Muscle layer of duodenum (tissue), 2 donors: ENCODE measurements at regions not wholly inside any gene's neighbourhood (a gene's known extent, or its start where the extent isn't known, plus 50 kb on each side); places are given as distances from the start of the nearest gene placed in this dataset.

Experiments used
- H3K27ac ChIP-seq: one replicate; pipeline ENCODE4 v1.7.0; 2013; ENCODE audit warnings: mild to moderate bottlenecking, low read length
- H3K27me3 ChIP-seq: one replicate; pipeline ENCODE4 v1.7.0; 2013; ENCODE audit warnings: low read depth, mild to moderate bottlenecking, control low read depth, low read length
- H3K36me3 ChIP-seq, 2 donors: one replicate each; pipeline ENCODE4 v1.7.0; 2013; ENCODE audit warnings: low read length in 2 of 2, control low read depth in 1 of 2, mild to moderate bottlenecking in 1 of 2; ENCODE audit not compliant: insufficient read depth in 2 of 2, control insufficient read depth in 1 of 2
- H3K4me1 ChIP-seq, 2 donors: one replicate each; pipeline ENCODE4 v1.7.0; 2013; ENCODE audit warnings: low read length in 2 of 2, mild to moderate bottlenecking in 2 of 2, control low read depth in 1 of 2, moderate library complexity in 1 of 2; ENCODE audit not compliant: insufficient read depth in 2 of 2, control insufficient read depth in 1 of 2
- H3K4me3 ChIP-seq, 2 donors: one replicate each; pipeline ENCODE4 v1.7.0; 2013; ENCODE audit warnings: low read length in 2 of 2, low read depth in 1 of 2, mild to moderate bottlenecking in 1 of 2
- H3K9me3 ChIP-seq, 2 donors: one replicate each; pipeline ENCODE4 v1.7.0; 2013; ENCODE audit warnings: low read length in 2 of 2, control low read depth in 1 of 2, mild to moderate bottlenecking in 1 of 2; ENCODE audit not compliant: control insufficient read depth in 1 of 2
- donor health status: healthy.

- no peaks in the 10 kb centered on the region for H3K4me1 ChIP-seq
- no peaks in the 10 kb centered on the region for H3K9me3 ChIP-seq
- H3K4me3 ChIP-seq: no peak overlapping the region
- no peaks in the 10 kb centered on the region for H3K27me3 ChIP-seq
- no peaks in the 10 kb centered on the region for H3K36me3 ChIP-seq
- H3K27ac ChIP-seq: no peak overlapping the region
Observed at GRCh38 chr6:166877906-166878305, 78.4 kb downstream of the RNASET2 start.

- H3K27me3 ChIP-seq: no peaks in the 10 kb centered on the region
Observed at GRCh38 chr6:166877349-166877748, 79.0 kb downstream of the RNASET2 start.

GRCh38 chr6:166872531-166873009 lies 83.8 kb downstream of the RNASET2 start:
- no peaks in the 10 kb centered on the region for H3K27me3 ChIP-seq
- H3K4me3 ChIP-seq: no peak overlapping the region
- no peaks in the 10 kb centered on the region for H3K9me3 ChIP-seq
- H3K4me1 ChIP-seq: no peaks in the 10 kb centered on the region
- no peak overlapping the region for H3K27ac ChIP-seq
- no peaks in the 10 kb centered on the region for H3K36me3 ChIP-seq

More at GRCh38 chr6:166877349-166877748, 79.0 kb downstream of the RNASET2 start:
- H3K36me3 ChIP-seq: no peaks in the 10 kb centered on the region
- H3K4me3 ChIP-seq: no peak overlapping the region
- no peak overlapping the region for H3K27ac ChIP-seq
- H3K9me3 ChIP-seq: no peaks in the 10 kb centered on the region
- H3K4me1 ChIP-seq: no peaks in the 10 kb centered on the region

GRCh38 chr6:166870602-166871208 lies 85.6 kb downstream of the RNASET2 start:
- H3K9me3 ChIP-seq: no peaks in the 10 kb centered on the region
- H3K4me1 ChIP-seq: no peaks in the 10 kb centered on the region
- no peak overlapping the region for H3K27ac ChIP-seq
- H3K27me3 ChIP-seq: no peaks in the 10 kb centered on the region
- no peaks in the 10 kb centered on the region for H3K36me3 ChIP-seq
- no peak overlapping the region for H3K4me3 ChIP-seq

GRCh38 chr6:166866839-166867637 lies 89.3 kb downstream of the RNASET2 start:
- no peak overlapping the region for H3K4me3 ChIP-seq
- H3K36me3 ChIP-seq: no peaks in the 10 kb centered on the region
- H3K27ac ChIP-seq: no peak overlapping the region
- no peaks in the 10 kb centered on the region for H3K9me3 ChIP-seq
- no peaks in the 10 kb centered on the region for H3K27me3 ChIP-seq
- peaks cover 0 to 10% of the 10 kb centered on the region in 2 donors for H3K4me1 ChIP-seq

GRCh38 chr6:166864333-166864732 lies 92.0 kb downstream of the RNASET2 start:
- peaks cover 3% of the 10 kb centered on the region for H3K27me3 ChIP-seq
- H3K27ac ChIP-seq: no peak overlapping the region
- peaks cover 0 to 10% of the 10 kb centered on the region in 2 donors for H3K4me1 ChIP-seq

GRCh38 chr6:166862978-166863530 lies 93.3 kb downstream of the RNASET2 start:
- Histone ChIP-seq H3K27ac (no peak overlapping the region), H3K4me1 (peaks cover 0 to 10% of the 10 kb centered on the region in 2 donors), H3K27me3 (peaks cover 3% of the 10 kb centered on the region), H3K4me3 (peak overlapping the region; percentile 48 to 72), H3K9me3 (no peaks in the 10 kb centered on the region), H3K36me3 (no peaks in the 10 kb centered on the region)

More at GRCh38 chr6:166864333-166864732, 92.0 kb downstream of the RNASET2 start:
- no peak overlapping the region for H3K4me3 ChIP-seq
- H3K36me3 ChIP-seq: no peaks in the 10 kb centered on the region
- no peaks in the 10 kb centered on the region for H3K9me3 ChIP-seq

GRCh38 chr6:166862287-166862977 lies 93.9 kb downstream of the RNASET2 start:
- Histone ChIP-seq H3K4me3 (peak overlapping the region; percentile 48 to 72), H3K9me3 (no peaks in the 10 kb centered on the region), H3K27ac (no peak overlapping the region), H3K27me3 (peaks cover 3% of the 10 kb centered on the region), H3K4me1 (peaks cover 0 to 10% of the 10 kb centered on the region in 2 donors), H3K36me3 (no peaks in the 10 kb centered on the region)

GRCh38 chr6:166861961-166862286 lies 94.4 kb downstream of the RNASET2 start:
- no peaks in the 10 kb centered on the region for H3K36me3 ChIP-seq
- peaks cover 3% of the 10 kb centered on the region for H3K27me3 ChIP-seq
- H3K9me3 ChIP-seq: no peaks in the 10 kb centered on the region
- peak overlapping the region; percentile 48 to 72 for H3K4me3 ChIP-seq
- no peak overlapping the region for H3K27ac ChIP-seq
- H3K4me1 ChIP-seq: peaks cover 0 to 10% of the 10 kb centered on the region in 2 donors

GRCh38 chr6:166861304-166861703 lies 95.0 kb downstream of the RNASET2 start:
- Histone ChIP-seq H3K27me3 (peaks cover 3% of the 10 kb centered on the region), H3K9me3 (no peaks in the 10 kb centered on the region), H3K27ac (no peak overlapping the region), H3K4me1 (peaks cover 0 to 10% of the 10 kb centered on the region in 2 donors), H3K36me3 (no peaks in the 10 kb centered on the region), H3K4me3 (no peak overlapping the region)

- H3K27ac ChIP-seq: no peak overlapping the region
- H3K4me3 ChIP-seq: no peak overlapping the region
- H3K27me3 ChIP-seq: peaks cover 3% of the 10 kb centered on the region
- H3K4me1 ChIP-seq: peaks cover 0 to 10% of the 10 kb centered on the region in 2 donors
- no peaks in the 10 kb centered on the region for H3K9me3 ChIP-seq
- no peaks in the 10 kb centered on the region for H3K36me3 ChIP-seq
Observed at GRCh38 chr6:166860392-166860791, 96.0 kb downstream of the RNASET2 start.
